Fibroblast of lung (primary cell): ENCODE measurements at regions not wholly inside any gene's neighbourhood (a gene's known extent, or its start where the extent isn't known, plus 50 kb on each side); places are given as distances from the start of the nearest gene placed in this dataset.

ENCODE experiments used
- DNase-seq, 2 donors: peaks; one replicate each; pipeline versions ENCODE4 v3.0.0 to v3.0.0-alpha.2; 2010; ENCODE audit warnings: low read depth in 2 of 2
- H2AFZ ChIP-seq: 2 replicates; pipeline ENCODE4 v1.5.1; 2012; ENCODE audit warnings: low read length, control low read depth, inconsistent platforms
- H3K27ac ChIP-seq: 2 replicates; pipeline ENCODE4 v1.5.1; 2011; ENCODE audit warnings: low read length, control low read depth; ENCODE audit not compliant: insufficient read depth
- H3K27me3 ChIP-seq: 2 replicates; pipeline ENCODE4 v1.5.1; 2011; ENCODE audit warnings: mild to moderate bottlenecking, low read length; ENCODE audit not compliant: control insufficient read depth, insufficient read depth
- H3K36me3 ChIP-seq: 2 replicates; pipeline ENCODE4 v1.5.1; 2011; ENCODE audit warnings: low read length; ENCODE audit not compliant: control insufficient read depth, insufficient read depth
- H3K4me1 ChIP-seq: 2 replicates; pipeline ENCODE4 v1.5.1; 2011; ENCODE audit warnings: low read length; ENCODE audit not compliant: control insufficient read depth, insufficient read depth; ENCODE audit errors: extremely low read depth
- H3K4me2 ChIP-seq: 2 replicates; pipeline ENCODE4 v1.5.1; 2011; ENCODE audit warnings: low read length, control low read depth; ENCODE audit not compliant: insufficient read depth; ENCODE audit errors: extremely low read depth
- H3K4me3 ChIP-seq, 4 experiments: fragments of 200-600 bp in 1 of 4; sonication (generic) in 1 of 4; replicated peaks in 1 of 4; 2 replicates each; pipeline ENCODE4 v1.5.1; 2011 to 2016; ENCODE audit warnings: low read length in 4 of 4, low read depth in 3 of 4, mild to moderate bottlenecking in 3 of 4, control low read depth in 2 of 4, inconsistent platforms in 1 of 4, mixed read lengths in 1 of 4; ENCODE audit not compliant: insufficient read depth in 1 of 4; ENCODE audit errors: control extremely low read depth in 1 of 4
- H3K79me2 ChIP-seq: 2 replicates; pipeline ENCODE4 v1.5.1; 2012; ENCODE audit warnings: mild to moderate bottlenecking, low read length, inconsistent platforms; ENCODE audit not compliant: control insufficient read depth, insufficient read depth
- H3K9ac ChIP-seq: 2 replicates; pipeline ENCODE4 v1.5.1; 2011; ENCODE audit warnings: mild to moderate bottlenecking, low read length, control low read depth; ENCODE audit not compliant: insufficient read depth
- H3K9me3 ChIP-seq: 2 replicates; pipeline ENCODE4 v1.5.1; 2012; ENCODE audit warnings: low read depth, low read length; ENCODE audit not compliant: control insufficient read depth, insufficient read depth
- H4K20me1 ChIP-seq: 2 replicates; pipeline ENCODE4 v1.5.1; 2011; ENCODE audit warnings: low read length; ENCODE audit not compliant: control insufficient read depth, insufficient read depth; ENCODE audit errors: extremely low read depth
- EZH2 ChIP-seq: IDR thresholded peaks from 2 replicates; pipeline ENCODE4 v1.5.1; 2012; ENCODE audit warnings: low read length, control low read depth, mild to moderate bottlenecking; ENCODE audit errors: missing control alignments
- TF ChIP-seq, protein P1 (sequence below), 2 donors: IDR thresholded peaks in 1 of 2; conservative IDR thresholded peaks in 1 of 2; 1 replicate in 1 of 2; 2 replicates in 1 of 2; pipeline ENCODE4 v1.5.1; 2011 to 2012; ENCODE audit warnings: low read length in 2 of 2, control low read depth in 1 of 2, inconsistent platforms in 1 of 2, low read depth in 1 of 2, mild to moderate bottlenecking in 1 of 2

DNA sequence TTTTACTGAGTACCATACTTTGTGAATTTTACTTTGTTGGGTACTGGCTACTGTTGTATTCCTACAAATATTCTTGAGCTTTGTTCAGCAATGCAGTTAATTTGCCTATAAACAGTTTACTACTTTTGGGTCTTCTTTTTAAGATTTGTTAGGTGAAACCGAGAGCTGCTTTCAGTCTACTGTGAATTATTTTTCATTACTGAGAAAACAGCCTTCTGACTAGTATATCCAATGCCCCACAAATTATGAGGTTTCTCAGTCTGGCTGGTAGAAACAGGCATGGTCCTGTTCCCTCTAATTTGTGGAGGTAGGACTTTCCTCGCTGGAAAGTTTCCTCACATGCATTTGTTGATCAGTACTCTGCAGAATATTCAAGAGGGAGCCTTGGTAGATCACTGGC lies 392.0 kb downstream of the ZSWIM6 start:
- Histone ChIP-seq H3K27me3 (peaks cover 4% of the 10 kb centered on the region), H3K9me3 (no peaks in the 10 kb centered on the region), H4K20me1 (no peaks in the 10 kb centered on the region), H3K4me1 (no peaks in the 10 kb centered on the region), H3K79me2 (no peaks in the 10 kb centered on the region), H3K36me3 (no peaks in the 10 kb centered on the region), H3K4me3 (no peak overlapping the region), H3K27ac (no peak overlapping the region), H2AFZ (no peak overlapping the region), H3K4me2 (no peak overlapping the region), H3K9ac (no peak overlapping the region)
- no peak for DNase-seq
- no peak for TF ChIP-seq EZH2
- TF ChIP-seq, protein P1, sequence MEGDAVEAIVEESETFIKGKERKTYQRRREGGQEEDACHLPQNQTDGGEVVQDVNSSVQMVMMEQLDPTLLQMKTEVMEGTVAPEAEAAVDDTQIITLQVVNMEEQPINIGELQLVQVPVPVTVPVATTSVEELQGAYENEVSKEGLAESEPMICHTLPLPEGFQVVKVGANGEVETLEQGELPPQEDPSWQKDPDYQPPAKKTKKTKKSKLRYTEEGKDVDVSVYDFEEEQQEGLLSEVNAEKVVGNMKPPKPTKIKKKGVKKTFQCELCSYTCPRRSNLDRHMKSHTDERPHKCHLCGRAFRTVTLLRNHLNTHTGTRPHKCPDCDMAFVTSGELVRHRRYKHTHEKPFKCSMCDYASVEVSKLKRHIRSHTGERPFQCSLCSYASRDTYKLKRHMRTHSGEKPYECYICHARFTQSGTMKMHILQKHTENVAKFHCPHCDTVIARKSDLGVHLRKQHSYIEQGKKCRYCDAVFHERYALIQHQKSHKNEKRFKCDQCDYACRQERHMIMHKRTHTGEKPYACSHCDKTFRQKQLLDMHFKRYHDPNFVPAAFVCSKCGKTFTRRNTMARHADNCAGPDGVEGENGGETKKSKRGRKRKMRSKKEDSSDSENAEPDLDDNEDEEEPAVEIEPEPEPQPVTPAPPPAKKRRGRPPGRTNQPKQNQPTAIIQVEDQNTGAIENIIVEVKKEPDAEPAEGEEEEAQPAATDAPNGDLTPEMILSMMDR (conservative IDR thresholded peaks at IDR 0.05 in 1 of 2, IDR thresholded peaks at IDR 0.05 in 1 of 2; ENCODE audit: low read depth in 1 of 2, low read length in 2 of 2): no peak

DNA sequence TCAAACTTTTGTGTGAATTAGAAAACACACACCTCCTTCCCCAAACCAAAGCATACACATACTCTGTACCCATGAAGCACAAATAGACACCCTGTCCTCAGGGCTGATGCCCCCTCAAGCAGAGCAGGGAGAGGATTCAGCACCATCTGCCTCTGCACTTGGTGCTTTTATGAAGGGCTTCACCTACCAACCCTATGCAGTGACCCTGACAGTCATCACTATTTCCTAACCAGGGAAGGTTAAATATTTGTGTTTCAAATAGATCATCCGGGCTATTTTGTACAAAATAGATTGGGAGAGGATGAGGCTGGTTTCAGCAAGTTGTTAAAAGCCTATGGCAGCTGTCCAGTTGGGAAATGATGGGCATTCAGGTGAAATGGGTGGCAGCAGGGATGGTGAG lies 396.2 kb downstream of the ZSWIM6 start:
- Histone ChIP-seq H3K27me3 (peaks cover 4% of the 10 kb centered on the region), H3K79me2 (no peaks in the 10 kb centered on the region), H3K4me2 (no peak overlapping the region), H2AFZ (no peak overlapping the region), H3K4me3 (no peak overlapping the region), H3K4me1 (no peaks in the 10 kb centered on the region), H3K9me3 (no peaks in the 10 kb centered on the region), H3K27ac (no peak overlapping the region), H3K9ac (no peak overlapping the region), H3K36me3 (no peaks in the 10 kb centered on the region), H4K20me1 (no peaks in the 10 kb centered on the region)
- TF ChIP-seq, protein P1 (conservative IDR thresholded peaks at IDR 0.05 in 1 of 2, IDR thresholded peaks at IDR 0.05 in 1 of 2; ENCODE audit: low read depth in 1 of 2, low read length in 2 of 2): no peak
- TF ChIP-seq EZH2: no peak
- no peak for DNase-seq

DNA sequence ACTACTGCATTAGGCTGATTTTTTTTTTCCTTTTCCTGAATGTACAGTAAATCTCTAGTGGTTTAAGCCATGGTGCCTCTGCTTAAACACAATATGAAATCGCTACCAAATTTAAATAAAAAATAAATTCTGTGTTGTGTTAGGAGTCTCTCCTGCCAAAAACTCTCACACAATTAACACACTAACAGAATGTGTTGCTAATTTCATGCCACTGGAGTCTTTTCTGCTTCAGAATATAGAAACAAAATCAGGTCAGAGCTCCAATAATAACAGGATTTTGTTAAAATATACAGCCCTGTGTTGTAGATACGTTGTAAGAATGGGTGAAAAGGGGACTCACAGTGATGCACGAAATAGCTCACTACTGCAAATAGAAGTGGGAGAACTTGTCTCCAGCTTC lies 398.8 kb downstream of the ZSWIM6 start:
- Histone ChIP-seq H3K9ac (no peak overlapping the region), H3K36me3 (no peaks in the 10 kb centered on the region), H3K4me2 (no peak overlapping the region), H3K4me3 (no peak overlapping the region), H3K9me3 (no peaks in the 10 kb centered on the region), H3K79me2 (no peaks in the 10 kb centered on the region), H3K27me3 (peaks cover 4% of the 10 kb centered on the region), H3K27ac (no peak overlapping the region), H2AFZ (no peak overlapping the region), H3K4me1 (no peaks in the 10 kb centered on the region), H4K20me1 (no peaks in the 10 kb centered on the region)
- no peak for TF ChIP-seq EZH2
- TF ChIP-seq, protein P1 (conservative IDR thresholded peaks at IDR 0.05 in 1 of 2, IDR thresholded peaks at IDR 0.05 in 1 of 2; ENCODE audit: low read depth in 1 of 2, low read length in 2 of 2): no peak
- no peak for DNase-seq
